Chondrocyte (in vitro differentiated cells): ENCODE measurements at regions not wholly inside any gene's neighbourhood (a gene's known extent, or its start where the extent isn't known, plus 50 kb on each side); places are given as distances from the start of the nearest gene placed in this dataset.

Experiments
- DNase-seq: peaks from one replicate; pipeline ENCODE4 v3.0.0; 2021; ENCODE audit warnings: mixed read lengths, low spot score
- H3K27ac Mint-ChIP-seq: one replicate; pipeline ENCODE4 v1.8.0; 2021; ENCODE audit warnings: mild to moderate bottlenecking, moderate library complexity, mixed read lengths; ENCODE audit not compliant: unreplicated experiment
- H3K27me3 Mint-ChIP-seq: 2 replicates; pipeline ENCODE4 v1.8.0; 2021; ENCODE audit warnings: low read depth, mixed read lengths
- H3K36me3 Mint-ChIP-seq: 2 replicates; pipeline ENCODE4 v1.8.0; 2021; ENCODE audit warnings: low read depth, mixed read lengths
- H3K4me1 Mint-ChIP-seq: 2 replicates; pipeline ENCODE4 v1.8.0; 2021; ENCODE audit warnings: low read depth, mild to moderate bottlenecking, mixed read lengths
- H3K4me3 Mint-ChIP-seq: one replicate; pipeline ENCODE4 v1.8.0; 2021; ENCODE audit warnings: mild to moderate bottlenecking, moderate library complexity, mixed read lengths; ENCODE audit not compliant: unreplicated experiment
- H3K9me3 Mint-ChIP-seq: 2 replicates; pipeline ENCODE4 v1.8.0; 2021; ENCODE audit warnings: low read depth, mixed read lengths
- CTCF ChIP-seq: fragments of 200-600 bp; sonication (generic); IDR thresholded peaks from 2 replicates; pipeline ENCODE4 v1.5.0; 2021; ENCODE audit warnings: antibody characterized with exemption, mild to moderate bottlenecking, moderate library complexity

- H3K4me3 Mint-ChIP-seq, result no peak overlapping the region
- no peaks in the 10 kb centered on the region for H3K4me1 Mint-ChIP-seq
- H3K27ac Mint-ChIP-seq, result no peak overlapping the region
- DNase-seq, result no peak
- TF ChIP-seq CTCF, result no peak
- H3K27me3 Mint-ChIP-seq, result no peaks in the 10 kb centered on the region
- no peaks in the 10 kb centered on the region for H3K9me3 Mint-ChIP-seq
- H3K36me3 Mint-ChIP-seq, result no peaks in the 10 kb centered on the region
Observed at GRCh38 chr3:26375843-26376530, 246.6 kb upstream of the LRRC3B start.

- Mint-ChIP-seq H3K9me3 (no peaks in the 10 kb centered on the region), H3K4me3 (no peak overlapping the region), H3K4me1 (no peaks in the 10 kb centered on the region), H3K27me3 (no peaks in the 10 kb centered on the region), H3K36me3 (no peaks in the 10 kb centered on the region), H3K27ac (no peak overlapping the region)
- no peak for DNase-seq
- TF ChIP-seq CTCF, result no peak
Observed at GRCh38 chr3:26381411-26381810, 241.2 kb upstream of the LRRC3B start.

- TF ChIP-seq CTCF, result no peak
- no peaks in the 10 kb centered on the region for H3K27me3 Mint-ChIP-seq
- H3K4me1 Mint-ChIP-seq, result no peaks in the 10 kb centered on the region
- no peak for DNase-seq
- H3K9me3 Mint-ChIP-seq, result no peaks in the 10 kb centered on the region
- no peak overlapping the region for H3K27ac Mint-ChIP-seq
- no peak overlapping the region for H3K4me3 Mint-ChIP-seq
- no peaks in the 10 kb centered on the region for H3K36me3 Mint-ChIP-seq
Observed at GRCh38 chr3:26406636-26407035, 215.9 kb upstream of the LRRC3B start.

- Mint-ChIP-seq H3K27ac (no peak overlapping the region), H3K9me3 (peaks cover 17% of the 10 kb centered on the region), H3K36me3 (no peaks in the 10 kb centered on the region), H3K4me1 (no peaks in the 10 kb centered on the region), H3K27me3 (peaks cover 4% of the 10 kb centered on the region), H3K4me3 (no peak overlapping the region)
- no peak for DNase-seq
- no peak for TF ChIP-seq CTCF
Observed at GRCh38 chr3:26418553-26418952, 204.0 kb upstream of the LRRC3B start.

- Mint-ChIP-seq H3K4me1 (no peaks in the 10 kb centered on the region), H3K4me3 (no peak overlapping the region), H3K9me3 (no peaks in the 10 kb centered on the region), H3K36me3 (no peaks in the 10 kb centered on the region), H3K27me3 (peaks cover 8% of the 10 kb centered on the region), H3K27ac (no peak overlapping the region)
- DNase-seq, result no peak
- TF ChIP-seq CTCF, result no peak
Observed at GRCh38 chr3:26422415-26422814, 200.2 kb upstream of the LRRC3B start.
